Skeletal muscle satellite cell (primary cell): ENCODE measurements at regions not wholly inside any gene's neighbourhood (a gene's known extent, or its start where the extent isn't known, plus 50 kb on each side); places are given as distances from the start of the nearest gene placed in this dataset.

Experiments used
- H3K27me3 ChIP-seq: 2 replicates; pipeline ENCODE4 v1.7.0; 2013; ENCODE audit warnings: low read length; ENCODE audit not compliant: control insufficient read depth, insufficient read depth
- H3K36me3 ChIP-seq: 2 replicates; pipeline ENCODE4 v1.7.0; 2013; ENCODE audit warnings: mild to moderate bottlenecking, control low read depth, low read length; ENCODE audit not compliant: insufficient read depth
- H3K4me1 ChIP-seq: 2 replicates; pipeline ENCODE4 v1.7.0; 2013; ENCODE audit warnings: low read length; ENCODE audit not compliant: control insufficient read depth, insufficient read depth
- H3K4me2 ChIP-seq: 2 replicates; pipeline ENCODE4 v1.7.0; 2013; ENCODE audit warnings: mild to moderate bottlenecking, low read length
- H3K4me3 ChIP-seq: 2 replicates; pipeline ENCODE4 v1.7.0; 2013; ENCODE audit warnings: low read length
- H3K9ac ChIP-seq: 2 replicates; pipeline ENCODE4 v1.7.0; 2013; ENCODE audit warnings: mild to moderate bottlenecking, low read depth, low read length, moderate library complexity
- H3K9me3 ChIP-seq: replicated peaks from 2 replicates; pipeline ENCODE4 v1.7.0; 2013; ENCODE audit warnings: mild to moderate bottlenecking, control low read depth, low read length

DNA sequence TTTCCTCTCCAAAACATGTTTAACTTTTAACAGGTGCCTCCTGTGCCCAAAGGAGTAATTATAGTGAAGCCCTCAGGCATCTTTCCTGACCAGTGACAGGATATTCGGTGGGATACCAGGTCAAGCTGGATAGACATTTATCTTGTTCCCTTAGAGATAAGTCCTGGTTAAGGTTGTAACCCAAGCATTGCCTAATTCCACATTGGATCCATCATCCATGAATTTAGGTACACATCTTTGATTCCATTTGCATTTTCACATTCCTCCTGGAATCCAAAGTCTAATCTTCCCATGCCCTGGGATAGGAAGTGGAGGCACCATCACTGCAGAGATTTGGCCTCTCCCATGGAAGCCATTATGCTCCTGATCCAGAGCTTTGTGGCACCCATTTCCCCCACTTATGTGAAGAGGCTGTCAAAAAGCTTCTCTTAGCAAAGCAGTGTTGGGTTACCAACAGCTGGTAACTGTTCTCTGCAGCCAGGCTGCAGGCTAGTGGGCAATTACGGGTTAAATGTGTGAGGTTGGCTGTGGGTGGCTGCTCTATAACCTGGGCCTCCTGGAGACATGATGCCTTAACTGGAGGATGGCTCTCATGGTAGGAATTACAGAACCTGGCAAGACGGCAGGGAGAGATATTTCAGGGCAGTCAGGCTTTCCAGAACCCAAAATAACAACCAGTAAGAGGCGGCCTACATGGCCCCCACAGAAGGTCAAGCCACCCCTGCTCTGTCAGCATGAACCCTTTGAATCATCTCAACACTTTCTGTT lies 96.9 kb upstream of the VGLL2 start:
- H3K4me1 ChIP-seq = peaks cover 34% of the 10 kb centered on the region
- peak overlapping the region; percentile 0 for H3K4me3 ChIP-seq
- no peaks in the 10 kb centered on the region for H3K9me3 ChIP-seq
- peak overlapping the region; percentile 68 for H3K9ac ChIP-seq
- H3K4me2 ChIP-seq = peak overlapping the region; percentile 38
- no peaks in the 10 kb centered on the region for H3K36me3 ChIP-seq
- no peaks in the 10 kb centered on the region for H3K27me3 ChIP-seq

GRCh38 chr6:117169064-117169665 lies 96.2 kb upstream of the VGLL2 start:
- peak overlapping the region; percentile 20 for H3K4me3 ChIP-seq
- no peaks in the 10 kb centered on the region for H3K27me3 ChIP-seq
- H3K9me3 ChIP-seq = no peaks in the 10 kb centered on the region
- H3K4me1 ChIP-seq = peaks cover 34% of the 10 kb centered on the region
- H3K4me2 ChIP-seq = peak overlapping the region; percentile 38
- H3K9ac ChIP-seq = peak overlapping the region; percentile 68
- no peaks in the 10 kb centered on the region for H3K36me3 ChIP-seq

DNA sequence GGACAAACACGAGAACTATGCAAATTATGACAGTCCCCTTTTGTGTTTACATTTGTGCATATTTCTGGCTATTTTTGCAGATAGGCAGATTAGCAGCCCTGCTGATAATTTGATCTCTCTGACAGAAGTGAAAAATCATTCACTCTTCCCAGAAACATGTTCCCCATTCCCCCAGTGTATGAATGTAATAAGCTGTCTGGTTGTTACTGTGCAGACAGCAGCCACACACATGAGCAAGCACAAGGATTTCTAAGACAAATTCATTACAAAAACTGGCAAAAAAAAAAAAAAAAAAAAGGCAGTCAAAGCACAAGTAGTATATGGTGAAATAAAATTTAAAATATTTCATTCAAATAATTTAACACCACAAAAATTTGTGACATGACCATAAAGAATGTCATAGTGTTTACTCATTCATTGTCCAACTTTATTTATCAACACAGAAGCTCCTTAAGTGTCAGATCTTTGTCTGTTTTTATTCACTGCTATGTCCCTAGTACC lies 95.5 kb upstream of the VGLL2 start:
- H3K36me3 ChIP-seq = no peaks in the 10 kb centered on the region
- H3K4me3 ChIP-seq = no peak overlapping the region
- H3K4me1 ChIP-seq = peaks cover 34% of the 10 kb centered on the region
- H3K4me2 ChIP-seq = peak overlapping the region; percentile 38
- no peaks in the 10 kb centered on the region for H3K9me3 ChIP-seq
- H3K27me3 ChIP-seq = no peaks in the 10 kb centered on the region
- peak overlapping the region; percentile 68 for H3K9ac ChIP-seq

GRCh38 chr6:117174835-117175360 lies 90.5 kb upstream of the VGLL2 start:
- no peaks in the 10 kb centered on the region for H3K36me3 ChIP-seq
- H3K4me2 ChIP-seq = no peak overlapping the region
- no peaks in the 10 kb centered on the region for H3K9me3 ChIP-seq
- no peak overlapping the region for H3K4me3 ChIP-seq
- peaks cover 4% of the 10 kb centered on the region for H3K4me1 ChIP-seq
- H3K27me3 ChIP-seq = no peaks in the 10 kb centered on the region
- H3K9ac ChIP-seq = no peak overlapping the region

DNA sequence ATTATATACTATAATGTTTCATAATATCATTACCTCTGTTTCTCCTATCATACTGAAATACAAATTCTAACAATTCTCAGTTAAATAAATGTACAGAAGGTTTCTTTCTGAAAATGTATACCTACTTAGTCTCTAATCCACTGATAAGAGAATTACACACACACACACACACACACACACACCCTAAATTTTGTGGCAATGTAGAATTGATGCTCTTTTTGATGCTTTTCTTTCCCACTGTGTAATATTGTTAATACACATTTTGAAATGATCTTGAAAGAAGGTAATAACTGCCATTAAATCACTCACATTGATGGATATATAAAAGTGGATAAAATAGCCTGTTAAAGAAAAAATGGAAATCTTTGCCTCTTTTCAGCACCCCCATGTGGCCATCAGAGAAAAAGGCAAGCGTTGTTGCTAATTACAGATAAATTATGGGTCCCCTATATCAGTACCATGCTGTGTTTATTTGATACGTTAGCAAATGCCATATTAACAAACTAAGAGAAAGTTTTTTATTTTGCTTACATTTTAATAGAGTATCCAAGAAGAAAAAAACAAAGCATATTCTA lies 76.6 kb upstream of the VGLL2 start:
- Histone ChIP-seq H3K9me3 (no peaks in the 10 kb centered on the region), H3K4me3 (no peak overlapping the region), H3K27me3 (no peaks in the 10 kb centered on the region), H3K9ac (no peak overlapping the region), H3K4me1 (no peaks in the 10 kb centered on the region), H3K4me2 (no peak overlapping the region), H3K36me3 (no peaks in the 10 kb centered on the region)

DNA sequence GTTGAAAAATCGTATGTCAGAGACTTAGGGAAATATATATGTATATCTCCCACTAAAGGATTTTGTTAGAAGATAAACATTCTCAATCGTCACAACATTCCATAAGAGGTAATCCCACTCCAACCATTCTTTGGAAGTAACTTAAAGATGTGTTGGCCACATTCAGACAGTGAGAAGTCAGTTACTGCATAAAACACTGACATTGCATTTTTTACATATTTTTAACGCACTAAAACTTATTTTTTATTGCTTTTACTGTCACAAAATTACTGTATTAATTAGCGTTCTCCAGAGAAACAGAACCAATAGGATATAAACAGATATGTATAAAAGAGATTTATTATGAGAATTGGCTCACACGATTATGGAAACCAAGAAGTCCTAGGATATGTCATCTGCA lies 74.3 kb upstream of the VGLL2 start:
- Histone ChIP-seq H3K4me1 (no peaks in the 10 kb centered on the region), H3K27me3 (no peaks in the 10 kb centered on the region), H3K9me3 (no peaks in the 10 kb centered on the region), H3K4me3 (no peak overlapping the region), H3K4me2 (no peak overlapping the region), H3K36me3 (no peaks in the 10 kb centered on the region), H3K9ac (no peak overlapping the region)

GRCh38 chr6:117191448-117191847 lies 73.9 kb upstream of the VGLL2 start:
- no peak overlapping the region for H3K4me2 ChIP-seq
- H3K4me1 ChIP-seq = no peaks in the 10 kb centered on the region
- H3K9me3 ChIP-seq = no peaks in the 10 kb centered on the region
- no peaks in the 10 kb centered on the region for H3K27me3 ChIP-seq
- no peak overlapping the region for H3K4me3 ChIP-seq
- no peaks in the 10 kb centered on the region for H3K36me3 ChIP-seq
- H3K9ac ChIP-seq = no peak overlapping the region

DNA sequence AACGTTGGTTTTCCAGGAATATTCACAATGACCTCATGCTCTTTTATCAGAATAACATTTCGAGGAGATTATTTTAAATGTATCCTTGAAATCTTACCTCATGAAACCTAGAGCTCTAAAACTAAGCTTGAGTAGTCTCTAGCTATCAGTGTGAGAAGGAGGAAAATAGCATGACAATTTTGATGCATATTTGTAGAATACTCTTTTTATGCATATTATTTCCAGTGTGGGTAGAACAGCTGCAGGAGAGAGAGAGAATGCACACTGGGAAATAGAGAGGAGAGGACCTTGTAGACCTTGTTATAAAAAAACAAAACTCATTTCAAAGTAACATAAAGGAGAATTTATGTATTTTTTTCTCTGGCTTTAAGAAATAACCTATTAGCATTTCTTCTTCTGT lies 71.1 kb upstream of the VGLL2 start:
- Histone ChIP-seq H3K27me3 (no peaks in the 10 kb centered on the region), H3K4me1 (no peaks in the 10 kb centered on the region), H3K4me3 (no peak overlapping the region), H3K9me3 (no peaks in the 10 kb centered on the region), H3K36me3 (no peaks in the 10 kb centered on the region), H3K4me2 (no peak overlapping the region), H3K9ac (no peak overlapping the region)

GRCh38 chr6:117194978-117195377 lies 70.4 kb upstream of the VGLL2 start:
- H3K4me2 ChIP-seq = no peak overlapping the region

GRCh38 chr6:117195728-117196127 lies 69.6 kb upstream of the VGLL2 start:
- Histone ChIP-seq H3K4me3 (no peak overlapping the region), H3K9ac (no peak overlapping the region), H3K36me3 (no peaks in the 10 kb centered on the region), H3K4me1 (no peaks in the 10 kb centered on the region), H3K9me3 (no peaks in the 10 kb centered on the region), H3K27me3 (no peaks in the 10 kb centered on the region), H3K4me2 (no peak overlapping the region)

More at GRCh38 chr6:117194978-117195377, 70.4 kb upstream of the VGLL2 start:
- Histone ChIP-seq H3K9ac (no peak overlapping the region), H3K27me3 (no peaks in the 10 kb centered on the region), H3K4me1 (no peaks in the 10 kb centered on the region), H3K4me3 (no peak overlapping the region), H3K9me3 (no peaks in the 10 kb centered on the region), H3K36me3 (no peaks in the 10 kb centered on the region)

DNA sequence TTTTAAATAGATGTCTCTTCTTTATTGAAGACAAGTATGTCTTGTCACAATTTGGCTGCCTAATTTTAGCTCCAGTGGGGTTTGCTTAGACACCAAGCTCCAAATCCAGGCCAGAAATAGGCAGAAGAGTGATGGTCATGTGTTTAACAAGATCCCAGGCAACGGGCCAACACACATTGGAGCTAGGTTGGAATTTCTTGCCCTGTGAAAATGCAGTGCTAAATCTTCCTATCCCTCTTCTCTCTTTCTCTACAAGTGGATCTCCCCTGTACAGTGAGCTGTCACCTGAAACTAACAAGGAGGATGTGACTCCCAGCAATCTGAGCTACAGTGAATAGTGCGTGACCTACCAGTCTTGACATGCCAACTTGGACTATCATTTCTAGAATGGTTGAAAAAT lies 65.3 kb upstream of the VGLL2 start:
- H3K4me2 ChIP-seq = no peak overlapping the region
- H3K27me3 ChIP-seq = no peaks in the 10 kb centered on the region
- H3K36me3 ChIP-seq = no peaks in the 10 kb centered on the region
- H3K4me1 ChIP-seq = no peaks in the 10 kb centered on the region
- no peak overlapping the region for H3K9ac ChIP-seq
- no peak overlapping the region for H3K4me3 ChIP-seq
- no peaks in the 10 kb centered on the region for H3K9me3 ChIP-seq
